PC-3 (cell line): ENCODE measurements at regions not wholly inside any gene's neighbourhood (a gene's known extent, or its start where the extent isn't known, plus 50 kb on each side); places are given as distances from the start of the nearest gene placed in this dataset.
"Not testable (repeated sequence)": the region's sequence is repeated elsewhere in the genome, so short reads cannot be mapped to it uniquely, and the experiment has no call there.

Source experiments
- ATAC-seq: fragments of 200-7000 bp; cut with Tn5 transposase; 2 replicates; pipeline ENCODE4 v1.9.1; 2020; ENCODE audit warnings: mild to moderate bottlenecking, moderate library complexity
- BruUV-seq: library from RNA; stranded (reverse); fragments of 400-500 nt; replicated peaks from 2 replicates; lab custom pipeline; 2021; lab: Mats Ljungman, UMichigan
- CTCF ChIA-PET: fragments of 300-600 bp; sonication (Branson Sonifier 250); formaldehyde crosslinking; loops from one replicate; lab custom pipeline; 2022; ENCODE audit warnings: antibody characterized with exemption; lab: Charles Lee
- POLR2A ChIA-PET: fragments of 300-600 bp; sonication (Branson Sonifier 250); formaldehyde crosslinking; loops from one replicate; lab custom pipeline; 2022; ENCODE audit warnings: antibody characterized with exemption; ENCODE audit not compliant: unreplicated experiment; lab: Charles Lee
- DNase-seq: peaks from one replicate; pipeline ENCODE4 v3.0.0-alpha.2; 2015
- H2AFZ ChIP-seq: fragments of 300-600 bp; sonication (generic); 2 replicates; pipeline ENCODE4 v1.6.0; 2016; ENCODE audit warnings: antibody characterized with exemption, low read length
- H3F3A ChIP-seq: fragments of 300-600 bp; sonication (generic); one replicate; pipeline ENCODE4 v1.6.0; 2017; ENCODE audit warnings: antibody characterized with exemption, low read length, control low read depth, mild to moderate bottlenecking; ENCODE audit not compliant: unreplicated experiment
- H3K27ac ChIP-seq: fragments of 300-600 bp; sonication (generic); 2 replicates; pipeline ENCODE4 v1.5.1; 2016; ENCODE audit warnings: mild to moderate bottlenecking, low read length
- H3K27me3 ChIP-seq: fragments of 300-600 bp; sonication (generic); 2 replicates; pipeline ENCODE4 v1.6.1; 2016; ENCODE audit warnings: low read length, mixed read lengths
- H3K36me3 ChIP-seq: fragments of 300-600 bp; sonication (generic); 2 replicates; pipeline ENCODE4 v1.6.1; 2016; ENCODE audit warnings: low read depth, mixed run types, low read length, mixed read lengths
- H3K4me1 ChIP-seq: fragments of 300-600 bp; sonication (generic); 2 replicates; pipeline ENCODE4 v1.5.1; 2016; ENCODE audit warnings: low read length; ENCODE audit not compliant: insufficient read depth
- H3K4me2 ChIP-seq: fragments of 300-600 bp; sonication (generic); 2 replicates; pipeline ENCODE4 v1.6.0; 2016; ENCODE audit warnings: low read length
- H3K4me3 ChIP-seq: fragments of 300-600 bp; sonication (generic); 2 replicates; pipeline ENCODE4 v1.5.1; 2016; ENCODE audit warnings: mild to moderate bottlenecking, low read length, mixed read lengths
- H3K79me2 ChIP-seq: fragments of 300-600 bp; sonication (generic); 2 replicates; pipeline ENCODE4 v1.6.1; 2017; ENCODE audit warnings: low read length, mixed read lengths
- H3K9ac ChIP-seq: fragments of 300-600 bp; sonication (generic); 2 replicates; pipeline ENCODE4 v1.6.0; 2016; ENCODE audit warnings: mild to moderate bottlenecking, low read length
- H3K9me2 ChIP-seq: fragments of 300-600 bp; sonication (generic); replicated peaks from 2 replicates; pipeline ENCODE4 v1.6.1; 2016; ENCODE audit warnings: mixed run types, low read length, mixed read lengths
- H3K9me3 ChIP-seq: fragments of 300-600 bp; sonication (generic); 2 replicates; pipeline ENCODE4 v1.6.1; 2016; ENCODE audit warnings: low read length, mixed read lengths
- H4K20me1 ChIP-seq: fragments of 300-600 bp; sonication (generic); 2 replicates; pipeline ENCODE4 v1.6.1; 2016; ENCODE audit warnings: low read length, mixed read lengths
- EZH2 ChIP-seq: fragments of 300-600 bp; sonication (generic); IDR thresholded peaks from one replicate; pipeline ENCODE4 v1.6.1; 2017; ENCODE audit warnings: antibody characterized with exemption, mild to moderate bottlenecking, low read length; ENCODE audit not compliant: unreplicated experiment
- EZH2phosphoT487 ChIP-seq: fragments of 300-600 bp; sonication (generic); IDR thresholded peaks from 2 replicates; pipeline ENCODE4 v1.6.1; 2018; ENCODE audit warnings: mild to moderate bottlenecking, antibody characterized with exemption, low read length, borderline replicate concordance
- intact Hi-C: fragments of 100-400 bp; cut with micrococcal nuclease; formaldehyde crosslinking; loops from 2 replicates; pipeline ENCODE4 v1.9.0; 2023
- TF ChIP-seq, protein P1 (sequence below): fragments of 300-600 bp; sonication (generic); conservative IDR thresholded peaks from 2 replicates; pipeline ENCODE4 v1.5.1; 2017; ENCODE audit warnings: antibody characterized with exemption, low read depth, mild to moderate bottlenecking, low read length

DNA sequence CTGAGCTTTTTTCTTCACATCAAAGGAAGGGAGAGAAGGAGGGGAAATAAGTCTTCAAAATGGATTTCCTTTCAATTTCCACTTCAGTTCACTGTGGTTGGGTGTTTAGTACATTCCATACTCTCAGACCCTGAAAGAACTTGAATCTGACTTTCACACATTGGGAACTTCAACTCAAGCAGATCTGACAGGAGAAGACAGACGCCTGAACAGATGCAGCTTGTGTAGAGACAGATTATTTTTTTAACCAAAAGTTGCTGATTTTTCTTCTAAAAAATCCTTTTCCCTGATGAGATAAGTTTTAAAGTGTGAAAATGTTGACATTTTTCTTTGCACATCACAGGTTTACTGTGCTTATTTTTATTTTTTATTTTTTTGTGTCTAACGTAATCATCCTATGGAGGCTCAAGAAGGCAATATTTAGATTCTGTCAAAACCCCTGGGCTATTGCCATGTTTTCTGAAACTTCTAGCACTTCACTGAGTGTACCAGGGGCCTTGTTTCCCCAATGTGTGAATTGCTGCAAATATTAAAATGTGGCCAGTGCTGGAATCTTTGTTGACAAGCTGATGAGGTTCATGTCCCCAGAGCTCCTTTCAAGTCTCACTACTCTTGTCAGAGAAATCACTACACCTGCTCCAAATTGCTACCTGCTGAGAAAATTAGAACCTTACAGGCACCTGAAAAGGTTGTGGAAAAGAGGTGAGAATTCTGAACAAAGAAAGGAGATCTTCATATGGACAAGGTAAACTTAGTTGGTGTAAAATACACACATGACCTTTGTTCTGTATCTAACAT is 214.8 kb upstream of the BTBD3 start:
- TF ChIP-seq EZH2phosphoT487 (no peak), EZH2 (no peak)
- TF ChIP-seq, protein P1, sequence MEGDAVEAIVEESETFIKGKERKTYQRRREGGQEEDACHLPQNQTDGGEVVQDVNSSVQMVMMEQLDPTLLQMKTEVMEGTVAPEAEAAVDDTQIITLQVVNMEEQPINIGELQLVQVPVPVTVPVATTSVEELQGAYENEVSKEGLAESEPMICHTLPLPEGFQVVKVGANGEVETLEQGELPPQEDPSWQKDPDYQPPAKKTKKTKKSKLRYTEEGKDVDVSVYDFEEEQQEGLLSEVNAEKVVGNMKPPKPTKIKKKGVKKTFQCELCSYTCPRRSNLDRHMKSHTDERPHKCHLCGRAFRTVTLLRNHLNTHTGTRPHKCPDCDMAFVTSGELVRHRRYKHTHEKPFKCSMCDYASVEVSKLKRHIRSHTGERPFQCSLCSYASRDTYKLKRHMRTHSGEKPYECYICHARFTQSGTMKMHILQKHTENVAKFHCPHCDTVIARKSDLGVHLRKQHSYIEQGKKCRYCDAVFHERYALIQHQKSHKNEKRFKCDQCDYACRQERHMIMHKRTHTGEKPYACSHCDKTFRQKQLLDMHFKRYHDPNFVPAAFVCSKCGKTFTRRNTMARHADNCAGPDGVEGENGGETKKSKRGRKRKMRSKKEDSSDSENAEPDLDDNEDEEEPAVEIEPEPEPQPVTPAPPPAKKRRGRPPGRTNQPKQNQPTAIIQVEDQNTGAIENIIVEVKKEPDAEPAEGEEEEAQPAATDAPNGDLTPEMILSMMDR: no peak
- Histone ChIP-seq H3K4me2 (no peak overlapping the region), H3K4me1 (no peaks in the 10 kb centered on the region), H3F3A (no peaks in the 10 kb centered on the region), H3K27ac (no peak overlapping the region), H3K4me3 (no peak overlapping the region), H3K27me3 (peaks cover 37% of the 10 kb centered on the region), H3K79me2 (no peaks in the 10 kb centered on the region), H3K36me3 (no peaks in the 10 kb centered on the region), H3K9ac (no peak overlapping the region), H3K9me2 (no peaks in the 10 kb centered on the region), H3K9me3 (no peaks in the 10 kb centered on the region), H2AFZ (no peak overlapping the region), H4K20me1 (no peaks in the 10 kb centered on the region)
- CTCF ChIA-PET: no interaction called here
- intact Hi-C loops: no loop called here
- DNase-seq: no peak
- POLR2A ChIA-PET: interaction anchor here (0.6 kb wide), 1 partner anchor 8 kb away, joined by 8 read pairs; no protein-coding TSS in a partner anchor
- BruUV-seq: no TSS peak
- ATAC-seq: no peak

DNA sequence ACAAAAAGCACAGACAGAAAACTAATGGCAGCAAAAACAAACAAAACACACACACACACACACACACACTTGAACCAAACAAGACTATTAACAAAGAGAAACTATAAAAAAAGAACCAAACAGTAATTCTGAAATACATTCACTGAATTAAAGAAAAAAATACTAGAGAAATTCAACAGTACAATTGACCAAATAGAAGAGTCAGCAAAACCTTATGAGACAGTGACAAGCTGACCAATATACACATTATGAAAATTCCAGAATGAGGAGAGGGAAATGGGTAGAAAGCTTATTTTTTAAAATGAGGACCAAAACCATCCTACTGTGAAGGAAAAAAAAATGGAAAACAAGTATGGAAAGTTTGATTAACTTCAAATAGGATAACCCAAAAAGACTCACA is 212.2 kb upstream of the BTBD3 start:
- H3K36me3 ChIP-seq: no peaks in the 10 kb centered on the region
- H3K27me3 ChIP-seq: peaks cover 43% of the 10 kb centered on the region
- H3K4me2 ChIP-seq: no peak overlapping the region
- no peaks in the 10 kb centered on the region for H3K9me3 ChIP-seq
- H3K4me1 ChIP-seq: no peaks in the 10 kb centered on the region
- no peaks in the 10 kb centered on the region for H3K9me2 ChIP-seq
- no peak overlapping the region for H3K4me3 ChIP-seq
- DNase-seq (no peak), ATAC-seq (no peak)
- H3K79me2 ChIP-seq: no peaks in the 10 kb centered on the region
- no peak for TF ChIP-seq EZH2
- no peak for TF ChIP-seq EZH2phosphoT487
- TF ChIP-seq, protein P1: no peak
- no peak overlapping the region for H3K9ac ChIP-seq
- CTCF ChIA-PET: no interaction called here
- no peak overlapping the region for H3K27ac ChIP-seq
- no peak overlapping the region for H2AFZ ChIP-seq
- BruUV-seq: no TSS peak
- intact Hi-C loops: no loop called here
- no peaks in the 10 kb centered on the region for H3F3A ChIP-seq
- POLR2A ChIA-PET: no interaction called here
- no peaks in the 10 kb centered on the region for H4K20me1 ChIP-seq

DNA sequence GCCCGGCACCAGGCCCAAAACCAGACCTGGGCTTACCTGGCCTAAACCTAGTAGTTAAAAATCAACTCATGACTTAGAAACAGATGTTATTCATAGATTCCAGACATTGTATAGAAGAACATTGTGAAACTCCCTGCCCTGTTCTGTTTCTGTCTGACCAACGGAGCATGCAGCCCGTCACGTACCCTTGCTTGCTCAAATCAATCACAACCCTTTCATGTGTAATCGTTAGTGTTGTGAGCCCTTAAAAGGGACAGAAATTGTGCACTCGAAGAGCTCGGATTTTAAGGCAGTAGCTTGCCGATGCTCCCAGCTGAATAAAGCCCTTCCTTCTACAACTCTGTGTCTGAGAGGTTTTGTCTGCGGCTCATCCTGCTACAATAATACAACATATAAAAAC is 209.5 kb upstream of the BTBD3 start:
- BruUV-seq, H3K9me2 ChIP-seq, CTCF ChIA-PET: not testable (repeated sequence)

More for the DNA sequence above, 209.5 kb upstream of the BTBD3 start:
- peaks cover 63% of the 10 kb centered on the region for H3K27me3 ChIP-seq
- H3K9ac ChIP-seq, ATAC-seq, H3K4me2 ChIP-seq, H3K9me3 ChIP-seq, H3K36me3 ChIP-seq, H2AFZ ChIP-seq, H3K27ac ChIP-seq, POLR2A ChIA-PET, H3K4me1 ChIP-seq, H4K20me1 ChIP-seq, intact Hi-C loops, DNase-seq, H3K4me3 ChIP-seq, H3F3A ChIP-seq, H3K79me2 ChIP-seq: not testable (repeated sequence)
